Stimulated activated CD4-positive, alpha-beta T cell treated with anti-CD3 and anti-CD28 coated beads, Interleukin-2, amount 100 ng/mL, for 48 hours (primary cell): ENCODE measurements at regions not wholly inside any gene's neighbourhood (a gene's known extent, or its start where the extent isn't known, plus 50 kb on each side); places are given as distances from the start of the nearest gene placed in this dataset.
"Not testable (repeated sequence)": the region's sequence is repeated elsewhere in the genome, so short reads cannot be mapped to it uniquely, and the experiment has no call there.

Experiments
- DNase-seq, 2 donors: peaks; one replicate each; pipeline ENCODE4 v3.0.0-alpha.2; 2020

DNA sequence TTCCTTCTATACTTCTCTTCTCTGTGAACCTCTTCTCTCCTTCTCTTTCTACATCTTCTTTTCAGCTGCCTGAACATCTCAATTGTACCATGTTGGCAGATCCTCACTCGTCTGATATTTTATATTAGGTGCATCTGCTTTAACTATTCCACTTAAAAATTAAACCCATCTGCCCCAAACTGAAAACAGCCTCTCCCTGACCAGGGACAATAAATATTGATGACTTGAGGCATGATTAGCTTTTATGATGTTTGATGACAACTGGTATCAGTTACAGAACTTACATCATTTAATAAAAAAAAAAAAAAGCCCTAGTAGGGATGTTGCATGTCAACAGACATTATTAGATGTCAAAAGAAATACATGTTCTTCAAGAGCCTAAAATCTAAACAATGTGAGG lies 79.8 kb upstream of the HABP2 start:
- DNase-seq: no peak

DNA sequence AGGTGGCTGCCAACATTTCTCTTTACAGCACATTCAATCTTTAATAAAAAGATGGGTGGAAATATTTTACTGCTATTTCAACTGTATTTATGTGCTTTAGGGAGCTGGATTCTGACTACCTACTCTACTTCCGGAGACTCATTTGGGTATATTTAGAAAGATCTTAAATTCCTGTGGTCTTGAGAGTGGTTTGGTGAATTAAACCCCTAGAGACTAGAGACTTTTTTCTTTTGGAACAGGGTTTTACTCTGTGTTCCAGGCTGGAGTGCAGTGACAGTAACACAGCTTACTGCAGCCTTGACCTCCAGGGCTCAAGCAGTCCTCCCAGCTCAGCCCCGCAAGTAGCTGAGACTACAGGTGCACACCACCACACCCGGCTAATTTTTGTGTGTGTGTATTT lies 79.0 kb upstream of the HABP2 start:
- DNase-seq: no peak

DNA sequence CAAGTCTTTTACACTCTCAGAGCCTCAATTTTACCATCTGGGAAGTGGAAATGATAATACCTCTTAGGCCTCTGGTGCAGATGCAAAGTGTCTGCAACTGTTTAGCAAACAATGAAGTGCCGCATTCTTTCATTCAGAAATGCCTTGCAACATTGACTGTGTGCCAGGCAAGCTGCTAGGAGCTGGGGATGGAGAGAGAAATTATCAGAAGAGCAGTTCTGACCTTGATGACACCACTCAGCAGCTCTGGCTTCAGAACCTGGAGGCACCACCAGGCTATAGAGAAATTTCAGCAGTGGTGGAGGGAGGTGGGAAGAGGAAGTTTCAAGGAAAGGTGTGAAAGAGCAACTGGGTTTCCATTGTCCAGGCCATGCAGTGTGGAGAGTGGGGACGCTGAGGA lies 78.1 kb upstream of the HABP2 start:
- no peak for DNase-seq

DNA sequence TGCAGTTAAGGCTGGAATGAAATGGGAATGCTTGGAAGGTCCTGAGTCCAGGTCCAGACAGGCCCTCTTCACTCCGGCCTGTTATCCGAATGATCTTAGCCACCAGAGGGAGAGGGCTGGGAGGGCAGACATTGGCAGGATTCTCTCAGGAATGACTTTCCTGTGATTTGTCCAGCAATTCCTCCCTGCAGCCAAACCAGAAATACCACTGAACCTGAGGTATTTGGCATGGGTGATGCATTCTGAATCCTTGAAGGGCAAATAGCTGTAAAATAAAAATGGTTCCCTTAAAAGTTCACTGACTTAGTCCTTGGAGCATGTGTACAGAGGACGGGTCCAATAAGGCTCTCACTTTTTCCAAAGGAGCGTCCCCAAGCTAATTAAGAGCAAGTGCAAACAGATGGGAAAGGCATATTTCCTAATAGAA lies 77.5 kb upstream of the HABP2 start:
- DNase-seq: no peak

DNA sequence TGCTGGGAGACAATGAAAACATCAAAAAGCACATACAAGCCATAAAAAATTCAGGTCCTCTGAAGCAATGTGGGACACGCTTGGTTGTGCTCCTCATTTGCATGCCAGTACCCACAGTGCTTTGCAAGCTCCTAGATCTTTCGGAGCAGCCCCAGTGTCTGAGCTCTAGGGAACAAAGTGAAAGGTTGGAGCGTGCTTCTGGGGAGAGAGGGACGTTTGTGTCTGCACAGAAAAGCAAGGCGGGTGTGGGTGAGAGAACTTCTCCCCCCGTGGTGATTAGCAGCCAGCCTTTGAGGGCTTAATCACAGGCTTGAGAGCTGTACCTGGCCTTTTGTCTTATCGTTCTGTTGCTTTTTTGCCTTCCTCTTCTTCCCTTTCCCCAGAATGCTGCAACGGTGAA lies 76.7 kb upstream of the HABP2 start:
- no peak for DNase-seq

DNA sequence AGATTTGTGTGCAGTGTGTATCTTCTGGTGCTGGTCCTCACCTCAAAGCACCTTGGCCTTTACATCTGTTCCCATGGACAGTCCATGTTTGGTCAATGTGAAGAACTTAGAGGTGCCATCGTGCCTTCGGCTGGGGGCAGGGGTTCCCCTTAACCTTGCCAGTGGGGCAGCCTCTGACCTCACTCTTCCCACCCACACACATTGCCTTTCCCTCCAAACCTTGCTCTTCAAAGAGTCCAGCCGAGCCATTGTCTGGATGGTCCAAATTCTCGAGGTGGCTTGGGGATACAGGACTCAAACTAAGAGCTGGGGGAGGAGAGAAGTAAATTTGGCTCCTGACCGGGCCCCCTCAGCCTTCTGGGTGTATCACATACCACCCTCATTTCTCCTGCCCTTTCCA lies 76.2 kb upstream of the HABP2 start:
- no peak for DNase-seq

DNA sequence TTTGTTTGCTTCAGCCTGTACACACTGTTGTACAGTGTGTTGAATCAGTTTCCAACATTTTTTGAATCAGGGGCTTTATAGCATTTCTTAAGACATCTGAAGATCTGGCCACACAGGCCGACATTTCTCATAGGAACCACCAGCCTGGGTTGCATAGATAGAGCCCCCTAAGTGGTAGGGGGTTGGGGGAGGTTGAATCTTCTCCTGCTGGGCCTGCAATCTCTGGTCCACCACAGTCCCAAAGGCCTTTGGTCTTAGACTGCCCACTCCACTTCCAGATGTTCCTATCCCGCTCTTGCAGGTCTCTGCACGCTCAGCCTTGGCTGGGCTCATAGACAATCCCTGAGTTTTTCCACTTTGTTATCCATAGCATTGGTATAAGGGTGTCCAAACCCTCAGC lies 75.4 kb upstream of the HABP2 start:
- no peak for DNase-seq

DNA sequence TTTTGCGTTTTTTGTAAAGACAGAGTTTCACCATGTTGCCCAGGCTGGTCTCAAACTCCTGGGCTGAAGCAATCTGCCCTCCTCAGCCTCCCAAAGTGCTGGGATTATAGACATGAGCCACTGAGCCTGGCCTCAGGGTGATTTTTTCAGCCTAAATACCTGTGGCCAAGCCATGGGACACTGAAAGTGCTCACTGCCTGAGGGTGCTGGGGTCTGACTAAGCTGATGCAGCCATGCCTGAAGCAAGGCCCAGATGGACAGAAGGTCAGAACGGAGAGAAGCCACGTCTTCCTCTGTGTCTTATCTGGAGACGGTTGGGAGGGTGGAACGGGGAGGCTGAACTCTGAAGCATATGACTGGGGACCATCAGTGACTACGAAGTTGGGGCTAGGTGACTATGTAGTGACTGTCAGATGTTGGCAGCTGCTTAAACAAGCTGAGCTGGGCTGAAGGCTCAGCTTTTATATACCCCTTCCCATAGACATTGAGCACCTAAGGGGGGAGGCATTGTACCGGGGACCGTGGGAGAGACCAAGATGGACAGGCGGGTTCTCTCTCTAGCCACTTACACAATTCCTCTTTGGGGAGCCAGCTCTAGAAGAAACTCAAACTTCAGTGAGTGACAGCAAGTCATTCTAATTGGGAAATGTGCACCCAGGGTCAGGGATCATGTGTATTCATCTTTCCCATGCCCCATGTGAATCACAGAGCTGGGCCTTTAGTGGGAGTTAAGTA lies 73.3 kb upstream of the HABP2 start:
- DNase-seq: no peak

DNA sequence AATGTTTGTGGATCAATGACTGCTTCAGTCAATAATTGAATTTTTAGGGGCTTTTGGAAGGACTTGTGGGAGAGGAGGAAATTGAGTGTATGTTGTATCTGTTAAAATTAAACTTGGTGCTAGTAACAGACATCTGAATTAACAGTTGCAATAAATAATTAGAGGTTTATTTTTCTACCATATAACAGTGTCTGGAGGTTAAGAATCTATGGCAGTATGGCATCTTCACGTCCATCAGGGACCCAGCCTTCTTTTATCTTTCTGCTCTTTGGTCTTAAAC lies 72.8 kb upstream of the HABP2 start:
- no peak for DNase-seq

DNA sequence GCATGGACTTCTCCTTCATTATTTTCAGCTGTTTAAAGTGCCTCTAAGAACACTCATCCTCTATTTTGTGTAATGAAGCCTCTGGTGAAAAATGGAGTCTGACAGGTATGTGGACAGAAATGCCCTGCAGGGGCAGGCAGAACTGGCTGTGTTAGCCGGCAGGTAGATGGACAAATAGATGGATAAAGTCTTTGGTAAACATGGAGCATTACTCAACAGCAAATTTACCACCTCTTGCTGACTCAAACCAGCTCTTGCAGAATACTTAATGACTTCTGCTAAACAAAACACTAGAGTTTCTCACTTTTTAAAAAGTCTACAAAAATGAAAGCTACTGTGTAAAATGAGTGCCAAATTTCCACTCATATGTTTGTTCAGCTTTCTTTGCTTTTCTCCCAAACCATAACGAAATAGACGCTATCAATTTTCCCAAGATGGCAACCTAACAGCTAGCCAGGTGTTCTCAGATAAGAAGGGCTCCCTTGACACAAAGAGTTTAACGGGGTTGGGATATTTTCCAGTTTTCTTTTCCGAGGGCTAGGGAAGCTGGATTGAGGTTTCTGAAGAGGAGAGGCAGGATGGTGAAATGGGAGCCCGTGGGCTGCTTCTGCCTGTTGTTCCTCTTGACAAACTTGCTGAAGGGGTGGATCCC lies 71.9 kb upstream of the HABP2 start:
- DNase-seq: no peak

DNA sequence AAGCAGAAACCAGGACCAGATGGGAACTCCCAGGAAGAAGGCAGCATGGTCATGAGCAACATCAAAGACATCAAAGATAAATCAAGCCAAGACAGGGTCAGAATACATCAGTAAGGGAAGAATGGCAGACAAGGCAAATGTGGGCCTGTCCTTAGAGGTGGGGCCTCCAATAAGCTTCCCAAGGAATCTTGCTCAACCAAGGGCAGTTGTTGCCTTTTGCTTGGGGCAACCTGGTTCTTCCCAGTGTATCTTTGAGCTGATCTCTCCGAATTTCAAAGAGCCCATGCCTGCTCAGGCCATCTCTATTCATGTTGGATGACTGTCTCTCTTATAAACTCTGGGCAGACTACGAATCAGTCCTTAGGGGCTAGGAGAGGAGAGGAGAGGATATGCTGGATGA lies 68.4 kb upstream of the HABP2 start:
- no peak for DNase-seq

DNA sequence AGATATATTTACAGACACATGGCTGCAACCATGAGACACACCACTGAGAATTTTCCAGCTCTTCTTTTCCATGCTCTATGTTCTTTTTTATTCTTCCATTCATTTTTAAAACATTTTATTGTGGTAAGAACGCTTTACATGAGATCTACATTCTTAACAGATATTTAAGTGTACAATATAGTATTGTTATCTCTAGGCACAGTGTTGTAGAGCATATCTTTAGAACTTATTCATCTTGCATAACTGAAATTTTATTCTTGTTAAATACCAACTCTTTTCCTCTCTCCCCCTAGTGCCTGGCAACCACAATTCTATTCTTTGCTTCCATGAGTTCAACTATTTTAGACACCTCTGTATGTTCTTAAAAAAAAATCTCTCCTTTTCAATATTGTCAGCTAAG lies 67.1 kb upstream of the HABP2 start:
- no peak for DNase-seq

DNA sequence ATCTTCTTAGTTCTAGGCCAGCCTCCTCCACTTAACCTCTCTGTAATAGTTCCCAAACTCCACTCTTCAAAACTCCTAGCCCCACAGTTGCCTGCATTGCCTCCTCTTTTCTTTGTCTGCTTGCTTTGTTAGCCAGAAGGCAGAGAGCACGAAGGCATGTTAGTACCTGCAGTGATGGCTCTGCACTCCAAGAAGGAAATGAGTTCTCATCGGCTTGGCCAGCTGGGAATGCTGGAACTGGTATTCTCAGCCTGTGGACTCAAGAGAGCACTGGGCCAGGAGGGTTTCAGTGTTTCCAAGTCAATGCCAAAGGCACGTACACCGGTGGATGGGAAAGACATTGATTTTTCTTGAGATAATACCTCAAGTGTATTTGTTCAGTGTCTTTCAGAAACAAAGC lies 66.3 kb upstream of the HABP2 start:
- no peak for DNase-seq

DNA sequence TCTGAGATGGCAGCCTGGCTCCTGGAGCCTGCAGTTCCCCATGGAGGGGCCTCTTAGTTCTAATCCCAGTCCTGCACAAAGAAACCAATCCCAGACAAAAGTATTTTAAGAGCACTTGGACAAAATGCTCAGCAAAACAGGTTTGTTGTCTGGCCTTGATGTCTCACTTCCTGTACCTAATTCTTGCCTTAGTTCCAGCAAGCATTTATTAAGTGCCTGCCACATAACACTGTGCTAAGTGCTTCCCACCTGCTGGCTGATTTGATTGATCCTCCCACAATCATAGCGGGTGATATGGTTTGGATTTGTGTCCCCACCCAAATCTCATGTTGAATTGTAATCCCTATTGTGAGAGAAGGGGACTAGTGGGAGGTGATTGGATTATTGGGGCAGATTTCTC lies 65.7 kb upstream of the HABP2 start:
- no peak for DNase-seq

DNA sequence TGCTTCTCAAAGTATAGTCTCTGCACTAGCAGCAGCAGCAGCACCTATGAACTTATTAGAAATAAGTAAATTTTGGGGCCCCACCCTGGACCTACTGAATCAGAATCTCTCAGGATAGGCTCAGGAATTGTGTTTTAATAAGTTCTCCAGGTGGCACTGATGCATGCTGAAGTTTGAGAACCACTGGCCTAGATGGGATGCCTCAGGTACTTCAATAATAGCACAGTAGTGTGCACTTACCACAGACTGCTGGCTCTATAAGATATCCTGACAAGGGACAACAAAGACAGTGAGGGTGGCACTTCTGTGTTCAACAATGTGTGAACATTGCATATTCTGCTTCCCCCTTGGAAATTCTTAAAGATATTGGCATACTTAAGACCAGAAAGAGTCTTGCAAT lies 64.7 kb upstream of the HABP2 start:
- DNase-seq: no peak

DNA sequence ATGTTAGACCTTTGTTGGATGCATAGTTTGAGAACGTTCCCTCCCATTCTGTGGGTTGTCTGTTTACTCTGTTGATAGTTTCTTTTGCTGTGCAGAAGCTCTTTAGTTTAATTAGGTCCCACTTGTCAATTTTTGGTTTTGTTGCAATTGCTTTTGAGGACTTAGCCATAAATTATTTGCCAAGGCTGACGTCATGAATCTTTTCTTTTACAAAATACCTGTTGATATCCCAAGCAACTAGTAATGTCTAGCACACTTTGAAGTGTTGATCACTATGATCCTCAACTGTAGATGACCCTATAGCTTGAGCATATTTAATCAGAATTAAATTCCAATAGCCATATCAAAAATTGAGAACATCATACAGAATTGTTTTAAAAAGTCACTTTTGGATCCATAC lies 63.3 kb upstream of the HABP2 start:
- not testable (repeated sequence) for DNase-seq

DNA sequence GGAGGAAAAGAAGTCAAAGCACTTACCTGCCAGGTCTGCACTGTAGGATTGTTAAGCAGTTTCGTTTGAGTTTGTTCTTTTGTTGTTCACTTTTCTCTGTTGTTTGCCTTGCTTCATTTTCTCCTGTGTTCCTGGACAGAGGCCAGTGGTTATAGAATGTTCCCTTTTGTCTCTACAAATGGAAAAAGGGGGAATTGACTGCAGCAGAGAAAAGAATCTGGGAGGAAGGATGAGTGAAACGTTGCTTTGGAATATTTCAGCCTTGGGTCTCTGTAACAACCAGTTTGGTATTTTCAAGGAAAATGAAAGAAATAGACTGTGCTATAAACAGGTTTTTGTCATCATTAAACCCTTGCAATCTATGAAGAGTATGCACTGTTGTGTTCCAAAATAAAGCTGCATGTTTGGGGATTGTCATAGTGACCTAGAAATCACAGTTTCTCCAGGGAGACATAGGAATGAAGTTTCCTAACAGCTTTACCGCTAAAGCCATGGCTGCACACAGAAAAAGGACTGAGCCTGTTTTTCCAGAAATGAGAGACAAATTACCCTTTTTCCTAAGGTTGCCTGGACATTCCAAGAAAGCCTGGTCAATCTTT lies 60.8 kb upstream of the HABP2 start:
- no peak for DNase-seq

DNA sequence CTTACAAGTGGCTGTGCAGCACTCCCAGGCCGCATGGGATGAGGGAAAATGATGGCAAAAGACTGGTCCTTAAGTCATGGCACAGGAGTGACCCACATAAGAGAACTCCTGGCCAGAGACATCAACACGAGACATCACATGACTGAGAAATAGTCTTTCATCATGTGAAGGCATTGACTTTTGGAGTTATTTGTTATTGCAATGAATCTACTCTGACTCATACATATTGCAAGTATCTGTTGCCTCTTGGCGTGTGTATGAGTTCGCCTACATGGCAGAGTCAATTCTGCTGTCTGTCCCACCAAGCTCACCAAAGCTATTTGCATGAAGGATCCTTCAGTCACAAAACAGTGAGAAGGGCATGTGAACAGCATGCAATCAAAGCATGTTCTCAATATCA lies 59.7 kb upstream of the HABP2 start:
- DNase-seq: no peak

DNA sequence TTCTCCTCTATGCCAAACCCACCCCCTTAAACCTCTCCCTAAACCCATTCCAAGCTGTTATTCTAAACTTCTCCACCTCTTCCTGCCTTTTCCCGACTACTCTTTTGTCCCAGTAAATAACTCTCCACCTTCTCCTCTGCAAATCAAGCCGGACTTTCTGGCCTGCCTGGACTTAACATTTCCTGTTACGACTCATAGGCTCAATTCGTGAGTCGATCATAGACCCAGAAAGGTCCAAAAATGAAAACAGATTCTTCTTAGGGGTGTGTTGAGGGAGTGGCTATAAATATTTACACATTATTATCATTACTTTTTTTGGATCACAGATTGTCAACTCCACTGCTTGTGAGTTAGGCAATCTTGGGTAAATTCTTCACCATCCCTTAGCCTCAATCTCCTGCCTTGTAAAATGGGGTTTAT lies 59.0 kb upstream of the HABP2 start:
- DNase-seq: no peak

DNA sequence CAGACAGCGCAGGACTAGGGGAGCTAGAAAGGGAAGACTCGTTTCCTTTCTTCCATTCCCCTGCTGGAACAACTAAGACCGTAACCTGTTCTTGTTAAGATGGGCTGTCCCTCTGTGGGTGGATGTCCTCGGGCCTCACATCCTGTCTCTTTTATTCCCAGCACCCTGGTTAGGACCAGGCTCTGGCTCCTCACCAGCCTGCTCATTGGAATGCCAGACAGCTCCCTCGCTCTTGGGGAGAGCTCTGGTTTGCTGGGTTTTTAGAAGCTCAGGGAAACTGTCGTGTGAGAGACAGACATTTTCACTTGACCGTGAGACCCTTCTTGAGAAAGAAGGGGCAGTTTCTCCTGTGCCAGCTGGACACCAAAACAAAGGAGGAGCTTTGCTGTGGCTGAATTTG lies 58.1 kb upstream of the HABP2 start:
- no peak for DNase-seq

DNA sequence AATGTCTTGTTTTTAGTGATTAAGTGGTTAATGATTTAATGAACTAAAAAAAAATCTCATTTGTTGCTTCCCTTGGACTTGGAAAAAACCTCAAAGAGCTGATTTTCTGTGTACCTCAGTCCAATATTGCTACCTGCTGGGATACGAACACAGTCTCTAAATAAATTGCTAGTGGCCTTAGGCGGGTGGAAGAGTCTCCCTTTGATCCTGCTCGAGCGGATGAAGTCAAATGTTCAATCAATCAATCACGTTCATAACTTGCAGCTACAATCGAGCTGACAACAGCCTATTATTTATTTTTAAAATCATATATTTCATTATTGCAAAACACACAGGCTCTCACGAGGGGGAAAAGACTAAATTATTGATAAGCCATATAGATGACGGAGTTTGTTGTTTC lies 57.3 kb upstream of the HABP2 start:
- no peak for DNase-seq

DNA sequence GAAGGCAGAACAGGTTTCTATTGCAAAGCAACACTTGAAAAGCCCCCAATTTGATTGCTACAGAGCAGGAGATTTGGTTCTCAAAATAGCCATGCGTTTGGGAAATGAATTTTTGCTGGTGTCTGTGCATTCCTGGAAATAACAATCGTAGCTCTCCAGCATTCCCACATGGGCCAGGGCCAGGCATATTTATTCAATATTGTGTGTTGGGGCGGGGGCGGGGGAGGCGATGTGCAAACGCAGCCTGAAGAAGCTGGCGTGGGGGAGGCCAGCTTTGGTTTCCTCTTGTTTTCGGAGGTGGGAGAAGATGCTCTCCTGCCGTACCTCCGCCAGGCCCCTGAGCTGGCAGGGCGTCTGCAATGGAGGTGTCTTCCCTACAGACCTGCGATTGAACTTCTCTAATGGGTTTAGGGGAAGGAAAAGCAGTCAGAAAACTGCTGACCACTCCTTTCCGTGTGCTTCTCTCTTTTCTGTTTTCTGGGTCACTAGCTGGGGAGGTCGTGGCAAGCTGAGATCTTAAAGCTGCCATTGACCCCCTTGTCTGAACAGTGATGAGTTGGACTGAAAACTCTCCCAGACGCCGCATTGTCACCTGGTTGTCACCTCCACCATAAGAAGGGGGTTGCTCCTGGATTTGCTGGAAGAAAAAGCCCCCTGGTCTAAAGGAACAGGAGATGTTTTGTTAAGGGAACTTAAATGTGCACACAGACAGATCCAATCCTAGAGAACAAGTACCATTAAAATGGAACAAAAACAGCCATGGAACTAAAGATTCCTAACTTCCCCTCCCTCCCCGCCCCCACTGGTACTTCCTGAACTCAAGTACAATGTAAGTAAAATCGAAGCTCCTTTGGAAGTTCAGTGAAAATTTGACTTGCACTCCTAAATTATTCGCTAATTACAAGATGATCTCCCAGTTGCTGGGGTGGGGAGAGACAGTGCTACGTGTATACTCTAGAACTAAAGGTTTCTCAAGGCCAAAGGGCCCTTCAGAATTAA lies 56.4 kb upstream of the HABP2 start:
- DNase-seq: no peak

DNA sequence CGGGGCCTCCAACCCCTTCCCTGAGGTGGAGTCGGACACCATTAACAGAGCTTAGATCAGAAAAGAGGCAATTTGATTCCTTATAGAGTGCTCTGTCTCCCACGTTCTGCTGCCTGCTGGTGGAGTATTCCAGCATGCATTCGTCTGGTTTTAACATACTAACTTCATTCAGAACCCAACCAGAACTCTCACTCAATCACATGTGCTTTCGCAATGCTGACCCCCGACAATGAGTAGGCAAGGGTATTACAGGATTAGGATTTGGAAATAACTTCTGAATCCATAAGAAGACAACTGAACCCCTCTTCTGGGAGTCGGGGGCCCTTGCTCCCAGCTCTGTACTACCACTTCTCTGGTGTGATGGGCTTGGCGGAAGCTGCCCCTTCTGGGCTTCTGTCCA lies 55.7 kb upstream of the HABP2 start:
- no peak for DNase-seq

DNA sequence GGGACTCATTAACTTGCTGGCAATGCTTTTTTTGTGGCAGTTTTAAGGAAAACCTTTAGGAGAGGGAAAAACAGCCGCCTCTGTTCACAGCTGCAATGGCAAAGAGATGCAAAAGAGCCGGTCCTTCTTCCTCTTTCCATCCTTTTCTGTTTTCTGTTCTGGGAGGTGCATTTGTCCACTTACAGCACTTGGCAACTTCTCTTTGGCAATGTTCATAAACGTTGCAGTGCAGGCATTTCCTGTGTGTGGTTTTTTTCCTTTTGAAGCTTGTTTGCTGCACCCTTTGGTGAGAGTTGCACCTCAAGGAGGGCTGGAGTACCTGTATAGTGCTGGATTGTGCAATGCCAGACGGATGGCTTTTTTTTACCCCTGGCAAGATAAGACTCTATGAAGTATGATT lies 53.9 kb upstream of the HABP2 start:
- DNase-seq: no peak
